PC-3 (cell line): ENCODE measurements at regions not wholly inside any gene's neighbourhood (a gene's known extent, or its start where the extent isn't known, plus 50 kb on each side); places are given as distances from the start of the nearest gene placed in this dataset.

Experiments used
- EZH2 ChIP-seq: fragments of 300-600 bp; sonication (generic); IDR thresholded peaks from one replicate; pipeline ENCODE4 v1.6.1; 2017; ENCODE audit warnings: antibody characterized with exemption, mild to moderate bottlenecking, low read length; ENCODE audit not compliant: unreplicated experiment
- EZH2phosphoT487 ChIP-seq: fragments of 300-600 bp; sonication (generic); IDR thresholded peaks from 2 replicates; pipeline ENCODE4 v1.6.1; 2018; ENCODE audit warnings: mild to moderate bottlenecking, antibody characterized with exemption, low read length, borderline replicate concordance
- TF ChIP-seq, protein P1 (sequence below): fragments of 300-600 bp; sonication (generic); conservative IDR thresholded peaks from 2 replicates; pipeline ENCODE4 v1.5.1; 2017; ENCODE audit warnings: antibody characterized with exemption, low read depth, mild to moderate bottlenecking, low read length

DNA sequence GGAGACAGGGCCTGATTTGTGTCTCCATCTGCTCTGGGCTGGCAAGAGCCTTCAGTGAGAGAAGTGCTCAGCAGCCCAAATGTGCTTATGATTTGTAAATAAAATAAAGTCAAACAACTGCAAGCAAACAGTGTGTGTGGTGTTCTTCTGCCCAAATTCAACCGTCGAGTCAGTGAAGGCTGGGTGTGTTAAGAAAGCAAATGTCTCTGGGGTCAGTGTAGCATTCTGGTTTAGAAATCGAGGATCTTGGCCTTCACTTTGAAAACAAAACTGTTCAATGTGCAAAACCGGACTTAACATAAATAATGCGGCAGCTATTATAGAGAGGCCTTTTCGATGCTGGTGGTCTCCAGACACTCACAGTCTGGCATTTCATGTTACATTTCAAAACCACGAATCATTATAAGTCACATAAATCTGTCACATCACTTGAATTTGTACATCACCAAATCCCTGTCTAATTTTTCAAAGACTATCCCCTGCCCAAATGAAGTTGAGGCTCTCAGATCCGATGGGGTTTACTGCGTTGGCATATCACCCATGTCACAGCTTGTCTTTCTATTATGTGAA, 158.6 kb upstream of the MYOCD start:
- TF ChIP-seq, protein P1, sequence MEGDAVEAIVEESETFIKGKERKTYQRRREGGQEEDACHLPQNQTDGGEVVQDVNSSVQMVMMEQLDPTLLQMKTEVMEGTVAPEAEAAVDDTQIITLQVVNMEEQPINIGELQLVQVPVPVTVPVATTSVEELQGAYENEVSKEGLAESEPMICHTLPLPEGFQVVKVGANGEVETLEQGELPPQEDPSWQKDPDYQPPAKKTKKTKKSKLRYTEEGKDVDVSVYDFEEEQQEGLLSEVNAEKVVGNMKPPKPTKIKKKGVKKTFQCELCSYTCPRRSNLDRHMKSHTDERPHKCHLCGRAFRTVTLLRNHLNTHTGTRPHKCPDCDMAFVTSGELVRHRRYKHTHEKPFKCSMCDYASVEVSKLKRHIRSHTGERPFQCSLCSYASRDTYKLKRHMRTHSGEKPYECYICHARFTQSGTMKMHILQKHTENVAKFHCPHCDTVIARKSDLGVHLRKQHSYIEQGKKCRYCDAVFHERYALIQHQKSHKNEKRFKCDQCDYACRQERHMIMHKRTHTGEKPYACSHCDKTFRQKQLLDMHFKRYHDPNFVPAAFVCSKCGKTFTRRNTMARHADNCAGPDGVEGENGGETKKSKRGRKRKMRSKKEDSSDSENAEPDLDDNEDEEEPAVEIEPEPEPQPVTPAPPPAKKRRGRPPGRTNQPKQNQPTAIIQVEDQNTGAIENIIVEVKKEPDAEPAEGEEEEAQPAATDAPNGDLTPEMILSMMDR, result no peak
- no peak for TF ChIP-seq EZH2
- no peak for TF ChIP-seq EZH2phosphoT487
